A673 (cell line): ENCODE measurements at regions not wholly inside any gene's neighbourhood (a gene's known extent, or its start where the extent isn't known, plus 50 kb on each side); places are given as distances from the start of the nearest gene placed in this dataset.

Experiments used
- BruUV-seq: library from RNA; stranded (reverse); fragments of 400-500 nt; replicated peaks from 2 replicates; lab custom pipeline; 2021; lab: Mats Ljungman, UMichigan
- CTCF ChIA-PET: fragments of 300-600 bp; sonication (Branson Sonifier 250); formaldehyde crosslinking; loops from one replicate; lab custom pipeline; 2022; ENCODE audit warnings: antibody characterized with exemption; lab: Charles Lee
- POLR2A ChIA-PET: fragments of 300-600 bp; sonication (Branson Sonifier 250); formaldehyde crosslinking; loops from one replicate; lab custom pipeline; 2022; ENCODE audit warnings: antibody characterized with exemption; ENCODE audit not compliant: low non-redundant PET; lab: Charles Lee
- DNase-seq: peaks from one replicate; pipeline ENCODE4 v3.0.0-alpha.2; 2015; ENCODE audit warnings: low spot score
- H3K27ac ChIP-seq: fragments of 200-600 bp; sonication (generic); 2 replicates; pipeline ENCODE4 v1.5.1; 2016; ENCODE audit warnings: mixed run types, low read depth, mild to moderate bottlenecking, mixed read lengths, antibody characterized with exemption, low read length; ENCODE audit not compliant: poor library complexity, severe bottlenecking
- H3K27me3 ChIP-seq: fragments of 200-600 bp; sonication (generic); replicated peaks from 2 replicates; pipeline ENCODE4 v1.6.1; 2017; ENCODE audit warnings: mixed run types, low read depth, mild to moderate bottlenecking, mixed read lengths, antibody characterized with exemption, low read length; ENCODE audit not compliant: insufficient read depth, poor library complexity
- H3K36me3 ChIP-seq: fragments of 200-600 bp; sonication (generic); 2 replicates; pipeline ENCODE4 v1.6.1; 2016; ENCODE audit warnings: mixed run types, mild to moderate bottlenecking, mixed read lengths, antibody characterized with exemption, low read length; ENCODE audit not compliant: insufficient read depth, poor library complexity, severe bottlenecking
- H3K4me1 ChIP-seq: fragments of 200-600 bp; sonication (generic); 2 replicates; pipeline ENCODE4 v1.6.1; 2017; ENCODE audit warnings: mixed run types, mild to moderate bottlenecking, mixed read lengths, antibody characterized with exemption, low read length; ENCODE audit not compliant: insufficient read depth, poor library complexity, severe bottlenecking
- H3K4me3 ChIP-seq: fragments of 200-600 bp; sonication (generic); 2 replicates; pipeline ENCODE4 v1.5.1; 2016; ENCODE audit warnings: low read depth, mixed run types, mild to moderate bottlenecking, mixed read lengths, low read length; ENCODE audit not compliant: poor library complexity, severe bottlenecking
- H3K9me3 ChIP-seq: fragments of 200-600 bp; sonication (generic); 2 replicates; pipeline ENCODE4 v1.6.1; 2016; ENCODE audit warnings: mixed run types, low read depth, mild to moderate bottlenecking, mixed read lengths, antibody characterized with exemption, low read length; ENCODE audit not compliant: poor library complexity, severe bottlenecking
- EZH2 ChIP-seq: fragments of 200-600 bp; sonication (generic); IDR thresholded peaks from 2 replicates; pipeline ENCODE4 v1.6.1; 2017; ENCODE audit warnings: borderline replicate concordance, low read depth, mild to moderate bottlenecking, mixed read lengths, antibody characterized with exemption, low read length; ENCODE audit not compliant: poor library complexity, severe bottlenecking
- intact Hi-C: fragments of 100-400 bp; cut with micrococcal nuclease; formaldehyde crosslinking; loops from one replicate; pipeline ENCODE4 v1.10.0; 2022; ENCODE audit not compliant: unreplicated experiment
- TF ChIP-seq, protein P1 (sequence below): fragments of 300-800, 200-600 bp; sonication (generic); conservative IDR thresholded peaks from 2 replicates; pipeline ENCODE4 v1.5.1; 2017; ENCODE audit warnings: low read depth, mild to moderate bottlenecking, antibody characterized with exemption, low read length, moderate library complexity, mixed read lengths

DNA sequence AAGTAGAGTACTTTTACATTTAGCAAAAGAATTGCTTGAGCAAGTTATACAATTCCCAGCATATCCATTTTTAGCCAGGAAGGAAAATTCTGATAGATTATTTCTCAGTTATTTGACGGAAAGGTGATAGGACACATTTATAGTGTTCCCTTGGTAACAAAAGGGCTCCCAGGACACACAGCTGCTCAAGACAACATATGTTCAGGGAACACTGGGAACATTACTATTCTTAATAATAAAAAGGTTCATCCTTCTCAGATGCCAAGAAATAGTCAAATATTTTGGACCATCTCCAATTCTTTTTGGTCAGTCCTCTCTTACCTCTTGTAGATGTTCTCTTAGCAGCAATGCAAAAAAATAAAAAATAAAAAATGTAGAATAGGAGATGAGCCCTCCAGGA lies 66.8 kb upstream of the SMAD1 start:
- CTCF ChIA-PET, result no interaction called here
- Histone ChIP-seq H3K36me3 (no peaks in the 10 kb centered on the region), H3K4me1 (no peaks in the 10 kb centered on the region), H3K27ac (no peak overlapping the region), H3K9me3 (no peaks in the 10 kb centered on the region), H3K27me3 (no peaks in the 10 kb centered on the region), H3K4me3 (no peak overlapping the region)
- DNase-seq, result no peak
- no peak for TF ChIP-seq EZH2
- TF ChIP-seq, protein P1, sequence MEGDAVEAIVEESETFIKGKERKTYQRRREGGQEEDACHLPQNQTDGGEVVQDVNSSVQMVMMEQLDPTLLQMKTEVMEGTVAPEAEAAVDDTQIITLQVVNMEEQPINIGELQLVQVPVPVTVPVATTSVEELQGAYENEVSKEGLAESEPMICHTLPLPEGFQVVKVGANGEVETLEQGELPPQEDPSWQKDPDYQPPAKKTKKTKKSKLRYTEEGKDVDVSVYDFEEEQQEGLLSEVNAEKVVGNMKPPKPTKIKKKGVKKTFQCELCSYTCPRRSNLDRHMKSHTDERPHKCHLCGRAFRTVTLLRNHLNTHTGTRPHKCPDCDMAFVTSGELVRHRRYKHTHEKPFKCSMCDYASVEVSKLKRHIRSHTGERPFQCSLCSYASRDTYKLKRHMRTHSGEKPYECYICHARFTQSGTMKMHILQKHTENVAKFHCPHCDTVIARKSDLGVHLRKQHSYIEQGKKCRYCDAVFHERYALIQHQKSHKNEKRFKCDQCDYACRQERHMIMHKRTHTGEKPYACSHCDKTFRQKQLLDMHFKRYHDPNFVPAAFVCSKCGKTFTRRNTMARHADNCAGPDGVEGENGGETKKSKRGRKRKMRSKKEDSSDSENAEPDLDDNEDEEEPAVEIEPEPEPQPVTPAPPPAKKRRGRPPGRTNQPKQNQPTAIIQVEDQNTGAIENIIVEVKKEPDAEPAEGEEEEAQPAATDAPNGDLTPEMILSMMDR, result no peak
- POLR2A ChIA-PET, result no interaction called here
- no TSS peak for BruUV-seq
- intact Hi-C loops, result no loop called here

DNA sequence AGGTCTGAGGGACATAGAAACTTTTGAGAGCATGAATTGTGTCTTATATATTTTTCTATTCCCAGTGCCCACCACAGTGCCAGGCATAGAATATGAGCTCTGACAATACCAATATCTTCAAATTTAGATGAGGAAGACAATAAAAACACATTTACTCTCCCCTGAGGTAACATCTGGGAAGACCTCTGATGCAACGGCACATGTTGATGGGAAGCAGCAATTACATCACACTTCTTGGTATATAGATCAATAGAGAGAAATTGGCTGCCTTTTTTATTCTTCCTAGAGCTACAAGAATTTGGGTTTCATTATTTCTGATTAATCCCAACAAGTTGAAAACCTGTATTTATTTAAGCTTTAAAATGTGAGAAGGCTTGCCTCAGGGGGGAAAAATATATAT lies 67.4 kb upstream of the SMAD1 start:
- H3K36me3 ChIP-seq, result no peaks in the 10 kb centered on the region
- TF ChIP-seq EZH2, result no peak
- DNase-seq, result no peak
- POLR2A ChIA-PET, result no interaction called here
- H3K27me3 ChIP-seq, result no peaks in the 10 kb centered on the region
- H3K27ac ChIP-seq, result no peak overlapping the region
- CTCF ChIA-PET, result no interaction called here
- H3K4me1 ChIP-seq, result no peaks in the 10 kb centered on the region
- no TSS peak for BruUV-seq
- no peaks in the 10 kb centered on the region for H3K9me3 ChIP-seq
- intact Hi-C loops, result no loop called here
- no peak overlapping the region for H3K4me3 ChIP-seq

DNA sequence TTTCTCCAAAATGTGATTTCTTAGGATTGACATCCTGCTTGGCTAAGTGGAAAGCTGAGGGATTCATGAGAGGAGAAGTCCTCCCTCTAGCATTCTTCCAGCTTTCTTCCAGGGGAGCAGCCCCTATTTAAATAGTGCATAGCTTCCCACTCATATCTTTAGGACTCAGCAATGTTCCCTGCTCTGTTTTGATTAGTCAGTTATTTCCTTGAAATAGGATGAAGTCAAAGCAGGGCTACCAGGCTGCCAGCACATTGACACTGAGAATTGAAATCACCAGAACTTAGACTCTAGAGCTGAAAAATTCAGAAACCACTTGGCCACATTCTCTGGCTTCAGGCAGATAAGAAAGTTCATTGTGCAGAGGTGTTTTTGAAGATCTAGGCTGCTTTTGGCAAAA lies 74.7 kb upstream of the SMAD1 start:
- TF ChIP-seq, protein P1, result no peak
- TF ChIP-seq EZH2, result no peak
- no peaks in the 10 kb centered on the region for H3K9me3 ChIP-seq
- no peak for DNase-seq
- H3K27ac ChIP-seq, result no peak overlapping the region
- ChIA-PET POLR2A (no interaction called here), CTCF (no interaction called here)
- intact Hi-C loops, result no loop called here
- BruUV-seq, result no TSS peak
- H3K4me1 ChIP-seq, result no peaks in the 10 kb centered on the region
- H3K36me3 ChIP-seq, result no peaks in the 10 kb centered on the region
- H3K27me3 ChIP-seq, result no peaks in the 10 kb centered on the region
- H3K4me3 ChIP-seq, result no peak overlapping the region

DNA sequence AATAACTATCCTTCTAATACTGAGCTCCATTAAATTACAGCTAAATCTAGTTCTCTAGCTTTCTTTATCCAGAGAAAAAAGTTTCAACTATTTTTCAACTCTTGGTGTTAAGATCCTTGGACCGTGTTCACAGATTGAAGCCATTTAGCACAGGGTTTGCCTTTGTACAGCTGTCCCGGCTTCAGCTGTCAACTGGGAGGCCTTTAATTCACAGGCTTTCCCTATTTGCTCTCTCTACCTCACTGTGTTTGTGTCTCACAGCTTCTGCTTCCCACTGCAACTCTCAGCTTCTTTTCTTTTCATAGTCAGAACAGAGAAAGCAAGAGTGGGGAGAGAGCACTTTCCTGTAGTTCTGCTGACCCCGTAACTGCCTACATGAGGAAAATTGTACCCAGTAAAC lies 76.9 kb upstream of the SMAD1 start:
- BruUV-seq, result no TSS peak
- CTCF ChIA-PET, result no interaction called here

More for the DNA sequence above, 76.9 kb upstream of the SMAD1 start:
- TF ChIP-seq, protein P1, result no peak
- no peak for TF ChIP-seq EZH2
- H3K9me3 ChIP-seq, result no peaks in the 10 kb centered on the region
- no peaks in the 10 kb centered on the region for H3K27me3 ChIP-seq
- intact Hi-C loops, result no loop called here
- POLR2A ChIA-PET, result no interaction called here
- H3K4me3 ChIP-seq, result no peak overlapping the region
- H3K36me3 ChIP-seq, result no peaks in the 10 kb centered on the region
- H3K27ac ChIP-seq, result no peak overlapping the region
- no peak for DNase-seq
- no peaks in the 10 kb centered on the region for H3K4me1 ChIP-seq
